ENCODE measurements at regions not wholly inside any gene's neighbourhood (a gene's known extent, or its start where the extent isn't known, plus 50 kb on each side); places are given as distances from the start of the nearest gene placed in this dataset.
"Not testable (repeated sequence)": the region's sequence is repeated elsewhere in the genome, so short reads cannot be mapped to it uniquely, and the experiment has no call there.

DNA sequence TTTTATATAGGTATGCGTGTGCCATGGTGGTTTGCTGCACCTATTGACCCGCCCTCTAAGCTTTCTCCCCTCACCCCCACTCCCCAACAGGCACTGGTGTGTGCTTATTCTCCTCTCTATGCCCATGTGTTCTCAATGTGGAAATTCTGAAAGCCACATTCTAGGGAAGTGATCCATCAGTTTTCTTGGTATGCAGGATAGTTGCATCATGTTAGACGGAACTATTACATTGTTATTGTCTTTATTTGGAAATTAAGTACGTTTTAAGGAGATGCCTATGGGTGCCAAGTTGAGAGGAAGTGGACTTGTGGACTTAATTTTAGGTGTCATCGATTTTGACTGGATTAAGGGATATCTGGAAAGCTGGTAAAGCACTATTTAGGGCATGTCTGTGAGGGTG lies 204.6 kb downstream of the RBM46 start:
- TF ChIP-seq, protein P1, sequence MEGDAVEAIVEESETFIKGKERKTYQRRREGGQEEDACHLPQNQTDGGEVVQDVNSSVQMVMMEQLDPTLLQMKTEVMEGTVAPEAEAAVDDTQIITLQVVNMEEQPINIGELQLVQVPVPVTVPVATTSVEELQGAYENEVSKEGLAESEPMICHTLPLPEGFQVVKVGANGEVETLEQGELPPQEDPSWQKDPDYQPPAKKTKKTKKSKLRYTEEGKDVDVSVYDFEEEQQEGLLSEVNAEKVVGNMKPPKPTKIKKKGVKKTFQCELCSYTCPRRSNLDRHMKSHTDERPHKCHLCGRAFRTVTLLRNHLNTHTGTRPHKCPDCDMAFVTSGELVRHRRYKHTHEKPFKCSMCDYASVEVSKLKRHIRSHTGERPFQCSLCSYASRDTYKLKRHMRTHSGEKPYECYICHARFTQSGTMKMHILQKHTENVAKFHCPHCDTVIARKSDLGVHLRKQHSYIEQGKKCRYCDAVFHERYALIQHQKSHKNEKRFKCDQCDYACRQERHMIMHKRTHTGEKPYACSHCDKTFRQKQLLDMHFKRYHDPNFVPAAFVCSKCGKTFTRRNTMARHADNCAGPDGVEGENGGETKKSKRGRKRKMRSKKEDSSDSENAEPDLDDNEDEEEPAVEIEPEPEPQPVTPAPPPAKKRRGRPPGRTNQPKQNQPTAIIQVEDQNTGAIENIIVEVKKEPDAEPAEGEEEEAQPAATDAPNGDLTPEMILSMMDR (IDR thresholded peaks at IDR 0.05), result no peak
- TF ChIP-seq POLR2A (IDR thresholded peaks at IDR 0.05), result no peak
- Histone ChIP-seq H3K36me3 (no peaks in the 10 kb centered on the region), H3K27ac (no peak overlapping the region), H3K4me3 (no peak overlapping the region), H3K9me3 (no peaks in the 10 kb centered on the region), H3K27me3 (peaks cover 0 to 3% (median 0%) of the 10 kb centered on the region in 4 donors), H3K4me1 (no peaks in the 10 kb centered on the region)
- intact Hi-C loops (cut with DNase I), result no loop called here
- DNase-seq, result no peak
- 52% methylated on average over 5 of the region's 5 CpGs for WGBS, 2 donors

DNA sequence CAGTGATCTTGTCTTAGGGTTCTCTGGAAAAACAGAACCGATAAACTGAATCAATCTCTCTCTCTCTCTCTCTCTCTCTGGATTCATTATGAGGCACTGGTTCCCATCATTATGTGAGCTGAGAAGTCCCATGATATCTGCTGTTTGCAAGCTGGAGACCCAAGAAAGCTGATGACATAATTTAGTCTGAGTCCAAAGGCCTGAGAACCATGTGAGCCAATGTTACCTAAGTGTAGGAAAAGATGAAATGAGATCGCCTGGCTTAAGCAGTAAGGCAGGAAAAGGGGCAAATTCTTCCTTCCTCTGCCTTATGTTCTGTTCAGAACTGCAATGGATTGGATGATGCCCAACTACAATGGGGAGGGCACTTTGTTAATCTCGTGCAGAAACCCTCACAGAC lies 207.4 kb downstream of the RBM46 start:
- WGBS, 2 donors, result 65 to 70% methylated on average over 3 of the region's 3 CpGs
- no peak overlapping the region for H3K27ac ChIP-seq
- no peaks in the 10 kb centered on the region for H3K4me1 ChIP-seq
- intact Hi-C loops (cut with DNase I), result no loop called here
- no peaks in the 10 kb centered on the region for H3K9me3 ChIP-seq
- no peak for DNase-seq
- H3K4me3 ChIP-seq, result no peak overlapping the region
- no peaks in the 10 kb centered on the region for H3K36me3 ChIP-seq
- TF ChIP-seq POLR2A (IDR thresholded peaks at IDR 0.05), result no peak
- TF ChIP-seq, protein P1 (IDR thresholded peaks at IDR 0.05), result no peak
- peaks cover 0 to 3% (median 0%) of the 10 kb centered on the region in 4 donors for H3K27me3 ChIP-seq

DNA sequence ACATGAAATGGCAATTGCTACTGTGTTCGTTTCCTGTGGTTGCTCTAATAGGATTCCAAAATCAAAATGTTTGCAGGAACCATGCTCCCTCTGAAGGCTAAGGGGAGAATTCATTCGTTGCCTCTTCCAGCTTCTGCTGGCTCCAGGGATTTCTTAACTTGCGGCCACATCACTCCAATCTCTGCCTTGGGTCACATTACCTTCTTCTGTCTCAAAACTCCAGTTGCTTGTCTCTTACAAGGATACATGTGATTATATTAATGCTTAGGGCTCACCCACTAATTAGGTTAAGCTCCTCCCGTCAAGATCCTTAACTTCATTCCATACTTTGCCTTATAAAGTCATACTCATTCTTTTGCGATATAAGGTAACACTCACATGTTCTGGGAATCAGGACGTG lies 208.4 kb downstream of the RBM46 start:
- H3K27ac ChIP-seq, result no peak overlapping the region
- intact Hi-C loops (cut with DNase I), result no loop called here
- no peaks in the 10 kb centered on the region for H3K36me3 ChIP-seq
- no peaks in the 10 kb centered on the region for H3K9me3 ChIP-seq
- H3K4me1 ChIP-seq, result no peaks in the 10 kb centered on the region
- WGBS, 2 donors, result 73 to 76% methylated on average over 6 of the region's 6 CpGs
- peaks cover 0 to 3% (median 0%) of the 10 kb centered on the region in 4 donors for H3K27me3 ChIP-seq
- no peak for DNase-seq
- TF ChIP-seq, protein P1 (IDR thresholded peaks at IDR 0.05), result no peak
- no peak overlapping the region for H3K4me3 ChIP-seq

DNA sequence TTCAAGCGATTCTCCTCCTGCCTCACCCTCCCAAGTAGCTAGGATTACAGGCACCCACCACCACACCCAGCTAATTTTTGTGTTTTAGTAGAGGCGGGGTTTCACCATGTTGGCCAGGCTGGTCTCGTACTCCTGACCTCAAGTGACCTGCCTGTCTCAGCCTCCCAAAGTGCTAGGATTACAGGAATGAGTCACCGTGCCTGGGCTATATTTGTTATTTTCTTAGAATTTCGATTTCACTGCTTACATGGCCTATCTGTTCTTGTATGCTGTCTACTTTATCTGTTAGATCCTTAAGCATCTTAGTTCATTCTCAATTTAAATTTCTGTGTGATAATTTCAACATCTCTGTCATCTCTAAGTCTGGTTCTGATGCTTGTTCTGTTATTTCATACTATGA lies 210.6 kb upstream of the NPY2R start:
- intact Hi-C loops (cut with DNase I); H3K36me3 ChIP-seq; H3K27ac ChIP-seq; H3K27me3 ChIP-seq; H3K4me1 ChIP-seq; DNase-seq; H3K9me3 ChIP-seq; H3K4me3 ChIP-seq: not testable (repeated sequence)
- 68 to 72% methylated on average over 5 of the region's 5 CpGs for WGBS, 2 donors

DNA sequence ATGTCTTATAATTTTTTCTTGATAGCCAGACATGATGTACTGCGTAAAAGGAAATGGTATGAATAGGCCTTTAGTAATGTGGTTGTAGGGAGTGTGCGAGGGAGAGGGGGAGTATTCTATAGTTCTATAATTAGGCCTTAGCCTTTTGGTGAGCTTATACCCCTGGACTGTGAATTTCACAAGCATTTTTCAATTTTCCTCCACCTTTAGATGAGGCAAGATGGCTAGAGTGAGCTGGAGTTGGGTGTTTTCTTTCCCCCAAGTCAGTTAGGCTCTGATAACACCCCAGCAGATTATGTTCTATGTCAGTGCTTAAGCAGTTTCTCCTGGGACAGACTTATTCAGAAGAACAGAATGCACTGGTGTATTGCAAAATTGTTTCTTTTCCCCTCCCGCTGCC lies 210.2 kb upstream of the NPY2R start:
- H3K27ac ChIP-seq, result no peak overlapping the region
- no peaks in the 10 kb centered on the region for H3K27me3 ChIP-seq
- H3K4me3 ChIP-seq, result no peak overlapping the region
- 74 to 89% methylated on average over 3 of the region's 3 CpGs for WGBS, 2 donors
- H3K4me1 ChIP-seq, result no peaks in the 10 kb centered on the region
- H3K36me3 ChIP-seq, result no peaks in the 10 kb centered on the region
- no peak for TF ChIP-seq POLR2A (IDR thresholded peaks at IDR 0.05)
- TF ChIP-seq, protein P1 (IDR thresholded peaks at IDR 0.05), result no peak
- no peaks in the 10 kb centered on the region for H3K9me3 ChIP-seq
- DNase-seq, result no peak
- intact Hi-C loops (cut with DNase I), result no loop called here

DNA sequence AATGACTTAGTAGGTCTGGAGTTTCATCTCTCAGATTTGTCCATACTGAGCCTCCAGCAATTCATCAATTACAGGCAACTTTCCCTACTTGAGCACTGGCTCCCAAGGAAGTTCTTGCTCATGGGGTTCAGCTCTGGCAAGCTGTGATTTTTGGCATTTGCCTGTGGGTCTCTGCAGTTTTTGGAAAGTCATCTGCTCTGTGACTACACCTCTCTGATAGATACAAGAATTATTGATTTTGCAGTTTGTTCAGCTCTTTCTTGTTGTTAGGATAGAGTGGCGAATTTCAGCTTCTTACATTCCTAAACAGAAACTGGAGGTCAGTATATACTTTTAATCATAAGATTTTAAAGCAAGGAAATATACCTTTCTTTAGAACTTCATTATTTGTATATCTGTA lies 209.7 kb upstream of the NPY2R start:
- intact Hi-C loops (cut with DNase I), result no loop called here
- H3K4me3 ChIP-seq, result no peak overlapping the region
- no peak for TF ChIP-seq POLR2A (IDR thresholded peaks at IDR 0.05)
- TF ChIP-seq, protein P1 (IDR thresholded peaks at IDR 0.05), result no peak
- H3K9me3 ChIP-seq, result no peaks in the 10 kb centered on the region
- no peaks in the 10 kb centered on the region for H3K4me1 ChIP-seq
- WGBS, 2 donors, result 47 to 83% methylated on average over 1 of the region's 1 CpG
- H3K27me3 ChIP-seq, result no peaks in the 10 kb centered on the region
- no peak overlapping the region for H3K27ac ChIP-seq
- no peak for DNase-seq
- H3K36me3 ChIP-seq, result no peaks in the 10 kb centered on the region

All from esophagus squamous epithelium (tissue), 5 donors.